Activated T-cell treated with anti-CD3 and anti-CD28 coated beads, Interleukin-2, amount 50 U/mL, for 48 hours (primary cell): ENCODE measurements at regions not wholly inside any gene's neighbourhood (a gene's known extent, or its start where the extent isn't known, plus 50 kb on each side); places are given as distances from the start of the nearest gene placed in this dataset.
"Not testable (repeated sequence)": the region's sequence is repeated elsewhere in the genome, so short reads cannot be mapped to it uniquely, and the experiment has no call there.

Experiments used
- DNase-seq, 2 experiments: peaks; one replicate each; pipeline ENCODE4 v3.0.0-alpha.2; 2020

- DNase-seq: no peak
Observed at GRCh38 chr10:3658766-3659165, 126.2 kb downstream of the KLF6 start.

GRCh38 chr10:3656214-3656613 lies 128.8 kb downstream of the KLF6 start:
- DNase-seq: no peak

GRCh38 chr10:3655528-3655927 lies 129.5 kb downstream of the KLF6 start:
- no peak for DNase-seq

- DNase-seq: no peak
Observed at GRCh38 chr10:3654980-3655379, 130.0 kb downstream of the KLF6 start.

- no peak for DNase-seq
Observed at GRCh38 chr10:3654496-3654895, 130.5 kb downstream of the KLF6 start.

GRCh38 chr10:3653303-3653702 lies 131.7 kb downstream of the KLF6 start:
- not testable (repeated sequence) for DNase-seq

GRCh38 chr10:3652886-3653285 lies 132.1 kb downstream of the KLF6 start:
- peak; percentile 32 to 37 for DNase-seq

GRCh38 chr10:3651969-3652653 lies 132.9 kb downstream of the KLF6 start:
- DNase-seq: no peak

- no peak for DNase-seq
Observed at GRCh38 chr10:3648576-3648975, 136.4 kb downstream of the KLF6 start.

- DNase-seq: no peak
Observed at GRCh38 chr10:3648170-3648569, 136.8 kb downstream of the KLF6 start.

- DNase-seq: no peak
Observed at GRCh38 chr10:3647074-3647473, 137.9 kb downstream of the KLF6 start.

GRCh38 chr10:3645406-3645805 lies 139.6 kb downstream of the KLF6 start:
- DNase-seq: no peak

- DNase-seq: no peak
Observed at GRCh38 chr10:3640816-3641215, 144.2 kb downstream of the KLF6 start.

- no peak for DNase-seq
Observed at GRCh38 chr10:3639546-3639945, 145.5 kb downstream of the KLF6 start.

GRCh38 chr10:3636356-3637181 lies 148.4 kb downstream of the KLF6 start:
- DNase-seq: no peak

- no peak for DNase-seq
Observed at GRCh38 chr10:3635697-3636096, 149.3 kb downstream of the KLF6 start.

GRCh38 chr10:3635211-3635671 lies 149.8 kb downstream of the KLF6 start:
- no peak for DNase-seq

- DNase-seq: not testable (repeated sequence)
Observed at GRCh38 chr10:3634646-3635045, 150.4 kb downstream of the KLF6 start.

- DNase-seq: no peak
Observed at GRCh38 chr10:3631701-3632330, 153.2 kb downstream of the KLF6 start.

- no peak for DNase-seq
Observed at GRCh38 chr10:3631291-3631690, 153.7 kb downstream of the KLF6 start.

- DNase-seq: no peak
Observed at GRCh38 chr10:3625959-3626751, 158.9 kb downstream of the KLF6 start.

- peak in 1 of 2 experiments; percentile 25 for DNase-seq
Observed at GRCh38 chr10:3624367-3624766, 160.6 kb downstream of the KLF6 start.

GRCh38 chr10:3623746-3624145 lies 161.3 kb downstream of the KLF6 start:
- no peak for DNase-seq
